Hepatocyte (in vitro differentiated cells): ENCODE measurements at regions not wholly inside any gene's neighbourhood (a gene's known extent, or its start where the extent isn't known, plus 50 kb on each side); places are given as distances from the start of the nearest gene placed in this dataset.

ENCODE experiments used
- DNase-seq: peaks from one replicate; pipeline ENCODE4 v3.0.0-alpha.2; 2016; ENCODE audit warnings: low spot score
- H2AFZ ChIP-seq: fragments of 200-600 bp; sonication (generic); 2 replicates; pipeline ENCODE4 v1.6.0; 2016; ENCODE audit warnings: antibody characterized with exemption, mild to moderate bottlenecking
- H3K27ac ChIP-seq: fragments of 200-600 bp; sonication (generic); 2 replicates; pipeline ENCODE4 v1.5.1; 2016; ENCODE audit warnings: mild to moderate bottlenecking
- H3K27me3 ChIP-seq: fragments of 200-600 bp; sonication (generic); 2 replicates; pipeline ENCODE4 v1.6.1; 2016
- H3K36me3 ChIP-seq: fragments of 200-600 bp; sonication (generic); replicated peaks from 2 replicates; pipeline ENCODE4 v1.5.1; 2016; ENCODE audit warnings: low read depth; ENCODE audit not compliant: insufficient read depth
- H3K4me1 ChIP-seq: fragments of 200-600 bp; sonication (generic); 2 replicates; pipeline ENCODE4 v1.5.1; 2016; ENCODE audit warnings: mild to moderate bottlenecking, moderate library complexity; ENCODE audit not compliant: insufficient read depth
- H3K4me2 ChIP-seq: fragments of 200-600 bp; sonication (generic); 2 replicates; pipeline ENCODE4 v1.6.0; 2016
- H3K4me3 ChIP-seq: fragments of 200-600 bp; sonication (generic); 2 replicates; pipeline ENCODE4 v1.5.1; 2016; ENCODE audit warnings: mild to moderate bottlenecking
- H3K79me2 ChIP-seq: fragments of 200-600 bp; sonication (generic); 2 replicates; pipeline ENCODE4 v1.6.0; 2017; ENCODE audit warnings: mild to moderate bottlenecking
- H3K9me2 ChIP-seq: fragments of 200-600 bp; sonication (generic); replicated peaks from 2 replicates; pipeline ENCODE4 v1.6.0; 2017; ENCODE audit warnings: mild to moderate bottlenecking; ENCODE audit not compliant: insufficient read depth
- H3K9me3 ChIP-seq: fragments of 200-600 bp; sonication (generic); 2 replicates; pipeline ENCODE4 v1.5.1; 2016; ENCODE audit warnings: low read depth, mild to moderate bottlenecking
- H4K20me1 ChIP-seq: fragments of 200-600 bp; sonication (generic); 2 replicates; pipeline ENCODE4 v1.6.0; 2016; ENCODE audit warnings: mild to moderate bottlenecking; ENCODE audit not compliant: insufficient read depth, poor library complexity, severe bottlenecking
- CTCF ChIP-seq: fragments of 200-600 bp; sonication (generic); IDR thresholded peaks from 2 replicates; pipeline ENCODE4 v1.5.1; 2016; ENCODE audit warnings: antibody characterized with exemption, mild to moderate bottlenecking; ENCODE audit not compliant: poor library complexity
- EZH2 ChIP-seq: fragments of 200-600 bp; sonication (generic); IDR thresholded peaks from 2 replicates; pipeline ENCODE4 v1.6.1; 2016; ENCODE audit warnings: antibody characterized with exemption, mild to moderate bottlenecking, borderline replicate concordance
- EZH2phosphoT487 ChIP-seq: fragments of 200-600 bp; sonication (generic); IDR thresholded peaks from one replicate; pipeline ENCODE4 v1.6.1; 2018; ENCODE audit warnings: antibody characterized with exemption, mild to moderate bottlenecking, low read depth, moderate library complexity; ENCODE audit not compliant: unreplicated experiment, severe bottlenecking
- WGBS: methylation state at CpG from one replicate; pipeline ENCODE4 v1.1.6; 2016; ENCODE audit warnings: low lambda C conversion rate; ENCODE audit errors: missing lambda C conversion rate; 5-methylcytosine and 5-hydroxymethylcytosine counted together

- Histone ChIP-seq H4K20me1 (no peaks in the 10 kb centered on the region), H3K27ac (no peak overlapping the region), H3K79me2 (no peaks in the 10 kb centered on the region), H3K4me1 (no peaks in the 10 kb centered on the region), H3K27me3 (no peaks in the 10 kb centered on the region), H3K9me2 (no peaks in the 10 kb centered on the region), H3K9me3 (no peaks in the 10 kb centered on the region), H2AFZ (no peak overlapping the region), H3K4me3 (no peak overlapping the region), H3K36me3 (no peaks in the 10 kb centered on the region), H3K4me2 (no peak overlapping the region)
- TF ChIP-seq EZH2 (no peak), CTCF (no peak), EZH2phosphoT487 (no peak)
- 32% methylated on average over 3 of the region's 3 CpGs for WGBS
- no peak for DNase-seq
Measured at GRCh38 chr1:50278961-50279360, 144.3 kb downstream of the DMRTA2 start.

GRCh38 chr1:50278410-50278809 lies 144.8 kb downstream of the DMRTA2 start:
- no peaks in the 10 kb centered on the region for H3K9me3 ChIP-seq
- no peak overlapping the region for H3K4me3 ChIP-seq
- no peaks in the 10 kb centered on the region for H3K36me3 ChIP-seq
- DNase-seq: no peak
- H4K20me1 ChIP-seq: no peaks in the 10 kb centered on the region
- no peaks in the 10 kb centered on the region for H3K9me2 ChIP-seq
- no peak overlapping the region for H2AFZ ChIP-seq
- TF ChIP-seq EZH2 (no peak), CTCF (no peak), EZH2phosphoT487 (no peak)
- no peaks in the 10 kb centered on the region for H3K4me1 ChIP-seq
- H3K27me3 ChIP-seq: no peaks in the 10 kb centered on the region
- H3K79me2 ChIP-seq: no peaks in the 10 kb centered on the region
- no peak overlapping the region for H3K4me2 ChIP-seq
- no peak overlapping the region for H3K27ac ChIP-seq
- 66% methylated on average over 7 of the region's 7 CpGs for WGBS

DNA sequence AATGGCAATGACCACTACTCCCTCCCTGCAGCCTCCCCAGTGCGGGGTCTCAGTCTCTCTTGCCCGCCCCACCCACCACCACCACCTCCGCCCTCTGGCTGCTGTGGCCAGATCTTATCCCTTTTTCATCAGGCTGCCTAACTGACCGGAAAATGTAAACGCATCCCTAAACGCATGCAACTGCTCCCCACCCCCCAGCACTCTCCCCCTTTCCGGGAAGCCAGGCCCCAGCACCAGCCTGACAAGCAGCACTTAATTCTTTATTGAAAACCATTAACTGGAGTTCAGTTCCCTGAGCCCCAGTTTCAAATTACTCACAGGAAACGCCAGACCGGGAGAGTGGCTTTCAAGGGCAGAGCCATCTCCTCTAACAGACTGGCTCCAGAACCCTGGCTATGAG lies 147.7 kb downstream of the DMRTA2 start:
- H3K79me2 ChIP-seq: no peaks in the 10 kb centered on the region
- no peaks in the 10 kb centered on the region for H3K4me1 ChIP-seq
- no peaks in the 10 kb centered on the region for H3K9me2 ChIP-seq
- no peaks in the 10 kb centered on the region for H3K27me3 ChIP-seq
- DNase-seq: no peak
- 46% methylated on average over 6 of the region's 9 CpGs for WGBS
- TF ChIP-seq EZH2phosphoT487 (no peak), CTCF (no peak), EZH2 (no peak)
- H3K36me3 ChIP-seq: no peaks in the 10 kb centered on the region
- H2AFZ ChIP-seq: no peak overlapping the region
- no peak overlapping the region for H3K4me2 ChIP-seq
- H3K4me3 ChIP-seq: no peak overlapping the region
- H3K9me3 ChIP-seq: no peaks in the 10 kb centered on the region
- no peak overlapping the region for H3K27ac ChIP-seq
- no peaks in the 10 kb centered on the region for H4K20me1 ChIP-seq

DNA sequence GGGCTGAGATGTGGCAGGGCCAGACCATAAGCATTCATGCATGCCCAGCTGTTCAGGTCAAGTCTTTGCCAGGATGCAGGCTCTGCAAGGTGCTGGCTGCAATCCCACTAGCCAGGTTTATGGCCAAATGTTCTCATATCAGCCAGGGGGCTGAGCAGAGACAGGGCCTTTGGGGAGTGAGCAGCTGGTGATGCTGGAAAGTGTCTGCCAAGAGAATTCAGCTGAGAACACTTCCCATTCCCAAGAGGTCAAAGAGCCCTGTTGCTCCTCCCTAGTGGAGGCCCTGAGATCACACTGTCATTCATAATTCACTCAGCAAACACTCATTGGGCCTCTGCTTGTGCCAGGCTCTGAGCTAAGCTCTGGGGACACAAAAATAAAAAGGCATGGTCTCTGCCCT lies 150.3 kb downstream of the DMRTA2 start:
- Histone ChIP-seq H3K9me2 (no peaks in the 10 kb centered on the region), H3K4me3 (no peak overlapping the region), H3K27ac (no peak overlapping the region), H4K20me1 (no peaks in the 10 kb centered on the region), H3K79me2 (no peaks in the 10 kb centered on the region), H3K9me3 (no peaks in the 10 kb centered on the region), H3K4me2 (no peak overlapping the region), H3K27me3 (no peaks in the 10 kb centered on the region), H2AFZ (no peak overlapping the region), H3K4me1 (no peaks in the 10 kb centered on the region), H3K36me3 (no peaks in the 10 kb centered on the region)
- TF ChIP-seq EZH2 (no peak), EZH2phosphoT487 (no peak), CTCF (no peak)
- DNase-seq: no peak
